Memory B cell (primary cell): ENCODE measurements at regions not wholly inside any gene's neighbourhood (a gene's known extent, or its start where the extent isn't known, plus 50 kb on each side); places are given as distances from the start of the nearest gene placed in this dataset.

Experiments
- ATAC-seq: fragments of 150-1000 bp; cut with Tn5 transposase; 2 replicates; pipeline ENCODE4 v1.10.0; 2021; ENCODE audit warnings: low read depth, mild to moderate bottlenecking, moderate library complexity
- DNase-seq, 2 donors: peaks; one replicate each; pipeline ENCODE4 v3.0.0; 2022; ENCODE audit warnings: low spot score in 2 of 2
- H3K27ac Mint-ChIP-seq: one replicate; pipeline ENCODE4 v1.8.0; 2022; ENCODE audit warnings: mild to moderate bottlenecking, moderate library complexity, mixed read lengths
- H3K27me3 Mint-ChIP-seq: one replicate; pipeline ENCODE4 v1.8.0; 2022; ENCODE audit warnings: mixed read lengths
- H3K36me3 Mint-ChIP-seq: one replicate; pipeline ENCODE4 v1.8.0; 2022; ENCODE audit warnings: mild to moderate bottlenecking, mixed read lengths
- H3K4me1 Mint-ChIP-seq: one replicate; pipeline ENCODE4 v1.8.0; 2022; ENCODE audit warnings: mixed read lengths
- H3K4me3 Mint-ChIP-seq: one replicate; pipeline ENCODE4 v1.8.0; 2022; ENCODE audit warnings: mild to moderate bottlenecking, moderate library complexity, mixed read lengths
- H3K9me3 Mint-ChIP-seq: one replicate; pipeline ENCODE4 v1.8.0; 2022; ENCODE audit warnings: mixed read lengths

- Mint-ChIP-seq H3K9me3 (no peaks in the 10 kb centered on the region), H3K27ac (no peak overlapping the region)
Observed at GRCh38 chr16:73299346-73299745, 251.4 kb upstream of the ZFHX3 start.

GRCh38 chr16:73298562-73298961 is 250.6 kb upstream of the ZFHX3 start:
- H3K4me3 Mint-ChIP-seq: no peak overlapping the region
- H3K9me3 Mint-ChIP-seq: no peaks in the 10 kb centered on the region
- no peaks in the 10 kb centered on the region for H3K36me3 Mint-ChIP-seq
- no peak for DNase-seq
- no peaks in the 10 kb centered on the region for H3K27me3 Mint-ChIP-seq
- no peaks in the 10 kb centered on the region for H3K4me1 Mint-ChIP-seq
- no peak for ATAC-seq
- no peak overlapping the region for H3K27ac Mint-ChIP-seq

More at GRCh38 chr16:73299346-73299745, 251.4 kb upstream of the ZFHX3 start:
- DNase-seq (no peak), ATAC-seq (no peak)
- Mint-ChIP-seq H3K4me3 (no peak overlapping the region), H3K27me3 (no peaks in the 10 kb centered on the region), H3K36me3 (no peaks in the 10 kb centered on the region), H3K4me1 (no peaks in the 10 kb centered on the region)

DNA sequence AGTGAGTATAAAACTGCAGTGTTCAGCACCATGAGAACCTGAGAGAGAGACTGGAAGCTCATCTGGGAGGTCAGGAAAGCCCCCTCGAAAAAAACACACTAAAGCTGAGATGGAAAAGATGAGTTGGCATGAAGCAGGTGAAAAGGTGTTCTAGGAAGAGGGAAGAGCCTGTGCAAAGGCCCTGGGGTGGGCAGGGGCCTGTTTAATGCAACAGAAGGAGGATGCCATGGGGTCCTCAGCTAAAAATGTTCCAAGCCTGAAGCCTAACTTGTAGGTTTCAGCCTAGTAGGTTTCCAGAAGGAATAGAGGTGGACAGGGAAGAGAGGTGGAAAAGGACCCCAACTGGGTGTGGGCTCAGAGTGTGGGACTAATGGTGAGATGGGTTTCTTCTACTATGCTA is 242.3 kb upstream of the ZFHX3 start:
- no peak overlapping the region for H3K4me3 Mint-ChIP-seq
- DNase-seq: no peak
- peaks cover 2% of the 10 kb centered on the region for H3K27me3 Mint-ChIP-seq
- ATAC-seq: no peak
- H3K36me3 Mint-ChIP-seq: no peaks in the 10 kb centered on the region
- H3K9me3 Mint-ChIP-seq: no peaks in the 10 kb centered on the region
- no peaks in the 10 kb centered on the region for H3K4me1 Mint-ChIP-seq
- H3K27ac Mint-ChIP-seq: no peak overlapping the region

DNA sequence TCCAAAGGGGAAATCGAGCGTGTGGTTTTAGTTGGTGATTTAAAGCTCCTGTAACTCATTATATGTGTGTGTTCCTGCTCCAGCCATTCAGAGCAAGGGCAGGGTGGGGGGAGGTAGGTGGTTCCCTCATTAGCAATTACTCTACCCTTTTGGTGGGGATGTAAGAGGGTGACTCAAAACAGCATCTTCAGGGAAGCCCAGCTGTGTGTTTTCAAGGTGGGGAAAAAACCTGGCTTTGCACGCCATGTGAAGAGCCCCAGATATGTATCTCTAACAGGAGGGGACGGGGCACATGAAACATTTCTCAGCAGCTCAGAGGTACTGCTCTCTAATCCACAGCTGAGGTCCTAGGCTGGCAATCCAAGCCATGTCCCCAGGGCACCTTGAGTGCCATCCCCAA is 241.3 kb upstream of the ZFHX3 start:
- Mint-ChIP-seq H3K9me3 (no peaks in the 10 kb centered on the region), H3K4me1 (no peaks in the 10 kb centered on the region), H3K4me3 (no peak overlapping the region), H3K27ac (no peak overlapping the region), H3K27me3 (peaks cover 2% of the 10 kb centered on the region), H3K36me3 (no peaks in the 10 kb centered on the region)
- no peak for DNase-seq
- ATAC-seq: no peak

DNA sequence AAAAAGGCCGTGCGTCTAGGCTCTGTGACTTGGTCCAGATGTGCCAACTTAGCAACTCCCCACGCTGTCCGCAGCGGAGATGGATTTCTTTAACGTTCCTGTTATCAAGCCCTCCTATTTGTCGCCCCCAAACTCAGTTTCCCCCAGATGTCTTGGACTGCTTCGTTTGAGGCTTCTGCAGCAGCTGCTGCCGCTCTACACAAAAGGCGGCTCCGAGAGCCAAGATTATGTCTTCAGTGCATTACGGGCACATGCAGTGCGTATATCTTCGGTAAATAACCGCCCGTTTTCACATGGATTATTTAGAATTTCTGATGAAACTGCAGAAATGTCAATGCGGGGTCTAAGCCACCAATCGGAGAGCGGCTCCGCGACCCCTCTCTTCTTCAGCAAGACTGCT is 240.6 kb upstream of the ZFHX3 start:
- Mint-ChIP-seq H3K27me3 (peaks cover 2% of the 10 kb centered on the region), H3K4me1 (no peaks in the 10 kb centered on the region), H3K27ac (no peak overlapping the region), H3K36me3 (no peaks in the 10 kb centered on the region), H3K9me3 (no peaks in the 10 kb centered on the region), H3K4me3 (no peak overlapping the region)
- no peak for DNase-seq
- ATAC-seq: no peak

DNA sequence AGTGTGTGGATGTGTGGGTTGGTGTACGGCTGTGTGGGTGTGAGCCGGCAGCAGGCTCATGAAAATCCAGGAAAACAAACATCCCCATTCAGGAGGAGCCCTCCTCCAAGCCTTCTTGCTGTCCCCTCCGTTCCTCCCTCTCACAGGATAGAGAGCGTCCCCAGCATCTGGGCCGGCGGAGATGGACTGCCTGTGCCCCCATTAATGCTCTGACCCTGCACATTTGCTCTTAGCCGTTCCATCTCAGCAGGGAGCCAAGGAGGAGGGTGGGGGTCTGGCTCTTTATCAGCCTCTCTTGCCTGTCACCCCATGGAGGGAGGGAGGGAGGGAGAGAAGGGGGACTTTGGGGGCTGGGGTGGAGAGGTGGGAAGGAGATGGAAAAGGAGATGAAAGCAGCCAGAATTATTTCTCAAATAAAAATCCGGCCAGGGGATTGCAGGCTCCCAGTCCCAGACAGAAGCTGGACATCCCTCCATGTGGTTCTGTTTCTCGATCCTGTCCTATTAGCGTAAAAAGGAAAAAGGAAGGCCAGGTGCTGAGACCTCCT is 240.0 kb upstream of the ZFHX3 start:
- Mint-ChIP-seq H3K4me3 (no peak overlapping the region), H3K4me1 (no peaks in the 10 kb centered on the region), H3K27ac (no peak overlapping the region), H3K36me3 (no peaks in the 10 kb centered on the region), H3K27me3 (peaks cover 2% of the 10 kb centered on the region), H3K9me3 (no peaks in the 10 kb centered on the region)
- DNase-seq (no peak), ATAC-seq (no peak)

- DNase-seq: no peak
- Mint-ChIP-seq H3K9me3 (peaks cover 2% of the 10 kb centered on the region), H3K36me3 (no peaks in the 10 kb centered on the region), H3K27me3 (peaks cover 2% of the 10 kb centered on the region), H3K4me1 (no peaks in the 10 kb centered on the region), H3K4me3 (no peak overlapping the region), H3K27ac (no peak overlapping the region)
- ATAC-seq: no peak
Observed at GRCh38 chr16:73286346-73287267, 238.7 kb upstream of the ZFHX3 start.

DNA sequence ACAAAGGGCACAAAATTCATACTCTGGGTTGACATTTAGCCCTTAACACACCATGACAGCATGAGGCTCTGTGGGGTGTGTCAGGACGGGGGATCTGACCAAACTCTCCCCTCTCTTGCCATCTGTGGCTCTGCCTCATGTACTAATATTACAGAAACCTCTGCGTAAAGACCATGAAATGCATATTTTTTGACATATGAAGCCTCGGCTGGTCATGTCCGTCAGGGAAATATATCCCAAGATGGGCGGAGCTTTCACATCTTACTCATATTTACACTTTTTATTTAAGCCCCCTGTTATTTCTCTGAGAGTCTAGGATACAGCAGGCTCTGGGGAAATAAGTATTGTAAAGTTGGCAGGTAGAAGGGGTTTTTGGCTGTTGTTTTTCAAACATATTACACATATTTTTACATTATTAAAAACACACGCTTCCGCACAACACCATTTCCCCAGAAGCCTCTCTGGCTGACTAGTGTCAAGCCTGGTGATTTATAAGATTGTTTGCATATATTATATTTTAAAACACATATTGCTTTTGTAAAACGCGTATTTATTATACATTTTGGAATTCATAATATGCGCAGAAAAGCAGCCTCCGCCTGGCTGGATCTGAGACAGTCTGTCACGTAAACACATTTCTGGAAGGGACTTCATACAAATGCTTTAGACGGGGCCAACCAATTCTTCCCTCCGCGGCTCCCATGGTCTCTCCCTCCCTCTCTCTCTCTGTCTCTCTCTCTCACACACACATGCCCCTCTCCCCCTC is 237.7 kb upstream of the ZFHX3 start:
- Mint-ChIP-seq H3K36me3 (no peaks in the 10 kb centered on the region), H3K4me1 (no peaks in the 10 kb centered on the region), H3K4me3 (no peak overlapping the region), H3K27me3 (peaks cover 2% of the 10 kb centered on the region), H3K9me3 (peaks cover 3% of the 10 kb centered on the region), H3K27ac (no peak overlapping the region)
- DNase-seq (no peak), ATAC-seq (no peak)

- Mint-ChIP-seq H3K4me1 (no peaks in the 10 kb centered on the region), H3K36me3 (no peaks in the 10 kb centered on the region), H3K9me3 (peaks cover 3% of the 10 kb centered on the region), H3K27me3 (no peaks in the 10 kb centered on the region), H3K4me3 (no peak overlapping the region), H3K27ac (no peak overlapping the region)
- no peak for DNase-seq
- ATAC-seq: no peak
Observed at GRCh38 chr16:73280388-73280787, 232.5 kb upstream of the ZFHX3 start.

- Mint-ChIP-seq H3K27me3 (no peaks in the 10 kb centered on the region), H3K4me1 (no peaks in the 10 kb centered on the region), H3K36me3 (no peaks in the 10 kb centered on the region), H3K9me3 (peaks cover 3% of the 10 kb centered on the region), H3K4me3 (no peak overlapping the region), H3K27ac (no peak overlapping the region)
- DNase-seq (no peak), ATAC-seq (no peak)
Observed at GRCh38 chr16:73279451-73279850, 231.5 kb upstream of the ZFHX3 start.

DNA sequence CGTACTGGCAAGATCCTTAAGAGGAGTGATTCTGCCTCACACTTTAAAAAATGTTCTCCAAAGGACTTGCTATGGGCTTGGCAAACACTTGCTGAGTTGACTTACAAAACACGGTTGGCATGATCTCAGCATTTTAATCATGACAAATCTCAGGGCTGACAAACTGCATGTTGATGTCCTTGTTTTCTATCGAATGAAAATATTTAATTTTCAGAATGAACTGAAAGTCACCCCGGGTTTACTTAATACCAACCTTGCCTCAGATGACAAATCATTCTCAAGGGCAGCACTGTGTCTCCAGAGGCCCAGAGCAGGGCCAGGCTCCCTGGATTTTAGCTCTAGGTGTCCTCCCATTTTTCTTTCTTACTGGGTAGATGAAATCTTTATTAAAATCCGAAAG is 229.1 kb upstream of the ZFHX3 start:
- Mint-ChIP-seq H3K27ac (no peak overlapping the region), H3K4me1 (no peaks in the 10 kb centered on the region), H3K9me3 (peaks cover 1% of the 10 kb centered on the region), H3K4me3 (no peak overlapping the region), H3K27me3 (no peaks in the 10 kb centered on the region), H3K36me3 (no peaks in the 10 kb centered on the region)
- DNase-seq: no peak
- ATAC-seq: no peak

DNA sequence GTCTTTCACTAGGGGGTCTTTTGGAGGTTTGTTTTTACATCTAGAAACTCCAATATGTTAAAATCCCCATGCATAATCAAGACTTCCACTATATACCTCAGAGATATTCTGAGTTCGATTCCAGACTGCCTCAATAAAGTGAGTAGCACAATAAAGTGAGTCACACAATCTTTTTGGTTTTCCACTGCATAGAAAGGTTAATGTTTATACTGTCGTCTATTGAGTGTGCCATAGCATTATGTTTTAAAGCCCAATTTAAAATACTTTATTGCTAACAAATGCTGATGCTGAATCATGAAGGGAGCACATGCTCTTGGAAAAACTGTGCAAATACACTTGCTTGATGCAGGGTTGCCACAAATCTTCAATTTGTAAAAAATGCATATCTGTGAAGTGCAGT is 227.5 kb upstream of the ZFHX3 start:
- no peak overlapping the region for H3K27ac Mint-ChIP-seq
- ATAC-seq: no peak

GRCh38 chr16:73275024-73275423 is 227.1 kb upstream of the ZFHX3 start:
- H3K27me3 Mint-ChIP-seq: no peaks in the 10 kb centered on the region
- no peak for DNase-seq
- no peak overlapping the region for H3K4me3 Mint-ChIP-seq
- H3K9me3 Mint-ChIP-seq: no peaks in the 10 kb centered on the region
- ATAC-seq: no peak
- no peak overlapping the region for H3K27ac Mint-ChIP-seq
- no peaks in the 10 kb centered on the region for H3K36me3 Mint-ChIP-seq
- H3K4me1 Mint-ChIP-seq: no peaks in the 10 kb centered on the region

More for the DNA sequence above, 227.5 kb upstream of the ZFHX3 start:
- H3K4me1 Mint-ChIP-seq: no peaks in the 10 kb centered on the region
- H3K36me3 Mint-ChIP-seq: no peaks in the 10 kb centered on the region
- H3K4me3 Mint-ChIP-seq: no peak overlapping the region
- no peaks in the 10 kb centered on the region for H3K9me3 Mint-ChIP-seq
- no peak for DNase-seq
- H3K27me3 Mint-ChIP-seq: no peaks in the 10 kb centered on the region

- H3K27ac Mint-ChIP-seq: no peak overlapping the region
- H3K27me3 Mint-ChIP-seq: no peaks in the 10 kb centered on the region
- H3K36me3 Mint-ChIP-seq: no peaks in the 10 kb centered on the region
- no peaks in the 10 kb centered on the region for H3K9me3 Mint-ChIP-seq
- no peak overlapping the region for H3K4me3 Mint-ChIP-seq
- H3K4me1 Mint-ChIP-seq: no peaks in the 10 kb centered on the region
- DNase-seq (no peak), ATAC-seq (no peak)
Observed at GRCh38 chr16:73274140-73274539, 226.2 kb upstream of the ZFHX3 start.
